ENCODE measurements at regions not wholly inside any gene's neighbourhood (a gene's known extent, or its start where the extent isn't known, plus 50 kb on each side); places are given as distances from the start of the nearest gene placed in this dataset.

DNA sequence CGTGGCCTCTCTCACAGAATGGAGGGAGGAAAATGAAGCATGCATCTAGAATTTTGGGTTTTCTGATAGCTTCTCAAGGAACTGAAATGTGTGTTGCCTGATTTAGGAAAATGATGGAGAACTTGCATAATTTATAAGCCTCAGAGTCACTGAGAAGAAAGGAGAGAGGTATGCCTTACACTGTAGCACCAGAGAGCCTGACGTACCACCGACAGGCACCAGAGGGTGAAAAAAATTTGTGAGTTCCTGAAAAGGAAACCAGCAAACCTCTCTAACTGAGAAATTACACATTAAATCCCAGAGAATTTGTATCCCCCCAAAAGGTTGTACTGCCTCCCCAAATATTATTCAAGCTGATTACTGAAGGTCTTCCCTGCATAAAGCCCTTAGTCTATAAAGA, 915.3 kb upstream of the SLITRK6 start:
- no peak overlapping the region for H3K4me3 ChIP-seq (ENCODE audit: low read depth, low read length)
- no peak for DNase-seq (ENCODE audit: low read depth)
- TF ChIP-seq, protein P1, sequence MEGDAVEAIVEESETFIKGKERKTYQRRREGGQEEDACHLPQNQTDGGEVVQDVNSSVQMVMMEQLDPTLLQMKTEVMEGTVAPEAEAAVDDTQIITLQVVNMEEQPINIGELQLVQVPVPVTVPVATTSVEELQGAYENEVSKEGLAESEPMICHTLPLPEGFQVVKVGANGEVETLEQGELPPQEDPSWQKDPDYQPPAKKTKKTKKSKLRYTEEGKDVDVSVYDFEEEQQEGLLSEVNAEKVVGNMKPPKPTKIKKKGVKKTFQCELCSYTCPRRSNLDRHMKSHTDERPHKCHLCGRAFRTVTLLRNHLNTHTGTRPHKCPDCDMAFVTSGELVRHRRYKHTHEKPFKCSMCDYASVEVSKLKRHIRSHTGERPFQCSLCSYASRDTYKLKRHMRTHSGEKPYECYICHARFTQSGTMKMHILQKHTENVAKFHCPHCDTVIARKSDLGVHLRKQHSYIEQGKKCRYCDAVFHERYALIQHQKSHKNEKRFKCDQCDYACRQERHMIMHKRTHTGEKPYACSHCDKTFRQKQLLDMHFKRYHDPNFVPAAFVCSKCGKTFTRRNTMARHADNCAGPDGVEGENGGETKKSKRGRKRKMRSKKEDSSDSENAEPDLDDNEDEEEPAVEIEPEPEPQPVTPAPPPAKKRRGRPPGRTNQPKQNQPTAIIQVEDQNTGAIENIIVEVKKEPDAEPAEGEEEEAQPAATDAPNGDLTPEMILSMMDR (IDR thresholded peaks at IDR 0.05; ENCODE audit: insufficient read depth, low read length), result no peak

DNA sequence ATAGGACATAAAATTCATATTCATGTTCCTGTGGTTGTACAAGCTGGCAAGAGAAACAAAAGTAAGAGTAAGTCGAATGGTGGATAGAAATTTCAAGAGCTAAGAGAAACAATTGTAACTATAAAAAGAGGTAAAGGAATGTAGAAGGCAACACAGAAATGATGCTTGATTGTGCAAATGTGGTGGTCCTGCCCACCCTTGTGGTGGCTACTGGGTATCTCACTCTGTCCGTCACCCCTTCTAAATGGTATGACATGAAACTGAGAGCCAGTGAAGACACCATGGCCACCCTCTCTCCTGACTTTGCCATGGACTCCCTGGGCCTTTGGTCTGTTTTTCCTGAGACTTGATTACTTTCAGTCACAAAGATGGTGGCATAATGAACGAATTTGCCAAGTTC, 925.9 kb upstream of the SLITRK6 start:
- H3K4me3 ChIP-seq (ENCODE audit: low read depth, low read length), result no peak overlapping the region
- TF ChIP-seq, protein P1 (IDR thresholded peaks at IDR 0.05; ENCODE audit: insufficient read depth, low read length), result no peak
- no peak for DNase-seq (ENCODE audit: low read depth)

- no peak for DNase-seq (ENCODE audit: low read depth)
- H3K4me3 ChIP-seq (ENCODE audit: low read depth, low read length), result no peak overlapping the region
- TF ChIP-seq, protein P1 (IDR thresholded peaks at IDR 0.05; ENCODE audit: insufficient read depth, low read length), result no peak
Measured at GRCh38 chr13:86729206-86729605, 930.0 kb upstream of the SLITRK6 start.

DNA sequence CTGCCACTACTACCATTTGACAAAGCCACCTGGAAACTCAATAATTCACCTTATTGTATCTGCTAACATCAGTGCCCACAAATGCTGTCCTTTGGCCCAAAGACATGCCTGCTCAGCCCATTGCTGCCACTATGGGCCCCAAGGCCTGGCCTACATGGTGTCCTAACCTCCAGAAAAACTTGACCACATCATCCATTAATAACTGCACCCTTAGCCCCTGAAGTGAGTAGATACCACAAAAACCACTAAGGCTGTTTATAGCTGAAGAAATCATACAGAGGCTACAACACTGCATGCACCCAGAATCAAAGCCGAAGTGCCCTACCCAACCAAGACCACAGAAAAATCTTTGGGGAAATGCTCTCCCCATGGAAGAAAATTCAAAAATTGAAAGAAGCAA, 932.8 kb upstream of the SLITRK6 start:
- no peak for DNase-seq (ENCODE audit: low read depth)
- TF ChIP-seq, protein P1 (IDR thresholded peaks at IDR 0.05; ENCODE audit: insufficient read depth, low read length), result no peak
- H3K4me3 ChIP-seq (ENCODE audit: low read depth, low read length), result no peak overlapping the region

- TF ChIP-seq, protein P1 (IDR thresholded peaks at IDR 0.05; ENCODE audit: insufficient read depth, low read length), result no peak
- no peak for DNase-seq (ENCODE audit: low read depth)
- H3K4me3 ChIP-seq (ENCODE audit: low read depth, low read length), result no peak overlapping the region
Measured at GRCh38 chr13:86737334-86737932, 933.7 kb upstream of the SLITRK5 start.

GRCh38 chr13:86741762-86742285, 929.3 kb upstream of the SLITRK5 start:
- DNase-seq (ENCODE audit: low read depth), result no peak
- TF ChIP-seq, protein P1 (IDR thresholded peaks at IDR 0.05; ENCODE audit: insufficient read depth, low read length), result no peak

More at GRCh38 chr13:86741762-86742285, 929.3 kb upstream of the SLITRK5 start:
- H3K4me3 ChIP-seq (ENCODE audit: low read depth, low read length), result no peak overlapping the region
